Calu3 (cell line): ENCODE measurements at regions not wholly inside any gene's neighbourhood (a gene's known extent, or its start where the extent isn't known, plus 50 kb on each side); places are given as distances from the start of the nearest gene placed in this dataset.

Experiments used
- BruUV-seq: library from RNA; stranded (reverse); fragments of 400-500 nt; replicated peaks from 2 replicates; lab custom pipeline; 2021; lab: Mats Ljungman, UMichigan
- CTCF ChIA-PET: fragments of 300-600 bp; sonication (Branson Sonifier 250); formaldehyde crosslinking; loops from one replicate; lab custom pipeline; 2022; ENCODE audit warnings: antibody characterized with exemption; lab: Charles Lee
- DNase-seq: peaks from one replicate; pipeline ENCODE4 v3.0.0; 2022
- H3K27ac Mint-ChIP-seq: one replicate; pipeline ENCODE4 v1.8.0; 2022; ENCODE audit warnings: mixed read lengths; ENCODE audit not compliant: unreplicated experiment
- H3K27me3 Mint-ChIP-seq: one replicate; pipeline ENCODE4 v1.8.0; 2022; ENCODE audit warnings: mixed read lengths; ENCODE audit not compliant: unreplicated experiment
- H3K36me3 Mint-ChIP-seq: one replicate; pipeline ENCODE4 v1.8.0; 2022; ENCODE audit warnings: mild to moderate bottlenecking, moderate library complexity, mixed read lengths; ENCODE audit not compliant: insufficient read depth, unreplicated experiment
- H3K4me1 Mint-ChIP-seq: one replicate; pipeline ENCODE4 v1.8.0; 2022; ENCODE audit warnings: mild to moderate bottlenecking, low read depth, mixed read lengths; ENCODE audit not compliant: unreplicated experiment
- H3K4me3 Mint-ChIP-seq: one replicate; pipeline ENCODE4 v1.8.0; 2022; ENCODE audit warnings: mild to moderate bottlenecking, low read depth, moderate library complexity, mixed read lengths; ENCODE audit not compliant: unreplicated experiment
- H3K9me3 Mint-ChIP-seq: one replicate; pipeline ENCODE4 v1.8.0; 2022; ENCODE audit warnings: low read depth, mixed read lengths; ENCODE audit not compliant: unreplicated experiment
- intact Hi-C: fragments of 100-400 bp; cut with micrococcal nuclease; formaldehyde crosslinking; loops from one replicate; pipeline ENCODE4 v1.10.0; 2022; ENCODE audit not compliant: unreplicated experiment
- TF ChIP-seq, protein P1 (sequence below): fragments of 200-600 bp; IDR thresholded peaks from one replicate; pipeline ENCODE4 v1.8.0; 2022; ENCODE audit warnings: antibody characterized with exemption; ENCODE audit not compliant: unreplicated experiment

- Mint-ChIP-seq H3K4me1 (peaks cover 22% of the 10 kb centered on the region), H3K27ac (no peak overlapping the region), H3K9me3 (peaks cover 8% of the 10 kb centered on the region), H3K4me3 (no peak overlapping the region), H3K36me3 (peaks cover 5% of the 10 kb centered on the region), H3K27me3 (no peaks in the 10 kb centered on the region)
- CTCF ChIA-PET = no interaction called here
- TF ChIP-seq, protein P1, sequence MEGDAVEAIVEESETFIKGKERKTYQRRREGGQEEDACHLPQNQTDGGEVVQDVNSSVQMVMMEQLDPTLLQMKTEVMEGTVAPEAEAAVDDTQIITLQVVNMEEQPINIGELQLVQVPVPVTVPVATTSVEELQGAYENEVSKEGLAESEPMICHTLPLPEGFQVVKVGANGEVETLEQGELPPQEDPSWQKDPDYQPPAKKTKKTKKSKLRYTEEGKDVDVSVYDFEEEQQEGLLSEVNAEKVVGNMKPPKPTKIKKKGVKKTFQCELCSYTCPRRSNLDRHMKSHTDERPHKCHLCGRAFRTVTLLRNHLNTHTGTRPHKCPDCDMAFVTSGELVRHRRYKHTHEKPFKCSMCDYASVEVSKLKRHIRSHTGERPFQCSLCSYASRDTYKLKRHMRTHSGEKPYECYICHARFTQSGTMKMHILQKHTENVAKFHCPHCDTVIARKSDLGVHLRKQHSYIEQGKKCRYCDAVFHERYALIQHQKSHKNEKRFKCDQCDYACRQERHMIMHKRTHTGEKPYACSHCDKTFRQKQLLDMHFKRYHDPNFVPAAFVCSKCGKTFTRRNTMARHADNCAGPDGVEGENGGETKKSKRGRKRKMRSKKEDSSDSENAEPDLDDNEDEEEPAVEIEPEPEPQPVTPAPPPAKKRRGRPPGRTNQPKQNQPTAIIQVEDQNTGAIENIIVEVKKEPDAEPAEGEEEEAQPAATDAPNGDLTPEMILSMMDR = no peak
- no peak for DNase-seq
- no TSS peak for BruUV-seq
- intact Hi-C loops = loop anchor here (5.0 kb wide), 3 partner anchors 42 to 187 kb away; partner anchors contain the start of gene STC2
These were observed 101.8 kb downstream of the BOD1 start for GRCh38 chr5:173514661-173515060.

GRCh38 chr5:173513521-173513991, 102.9 kb downstream of the BOD1 start:
- peak overlapping the region; percentile 38 for H3K27ac Mint-ChIP-seq
- intact Hi-C loops = loop anchor here (2.0 to 5.0 kb wide), 4 partner anchors 41 to 186 kb away; partner anchors contain the start of gene STC2
- CTCF ChIA-PET = interaction anchor here (0.6 to 2.4 kb wide), 7 partner anchors 10 to 220 kb away, joined by 3 to 8 read pairs (median 4); no protein-coding TSS in a partner anchor
- BruUV-seq = no TSS peak
- peaks cover 8% of the 10 kb centered on the region for H3K9me3 Mint-ChIP-seq
- H3K27me3 Mint-ChIP-seq = no peaks in the 10 kb centered on the region
- peaks cover 5% of the 10 kb centered on the region for H3K36me3 Mint-ChIP-seq
- DNase-seq = no peak
- H3K4me3 Mint-ChIP-seq = no peak overlapping the region
- peaks cover 22% of the 10 kb centered on the region for H3K4me1 Mint-ChIP-seq
- TF ChIP-seq, protein P1 = no peak

DNA sequence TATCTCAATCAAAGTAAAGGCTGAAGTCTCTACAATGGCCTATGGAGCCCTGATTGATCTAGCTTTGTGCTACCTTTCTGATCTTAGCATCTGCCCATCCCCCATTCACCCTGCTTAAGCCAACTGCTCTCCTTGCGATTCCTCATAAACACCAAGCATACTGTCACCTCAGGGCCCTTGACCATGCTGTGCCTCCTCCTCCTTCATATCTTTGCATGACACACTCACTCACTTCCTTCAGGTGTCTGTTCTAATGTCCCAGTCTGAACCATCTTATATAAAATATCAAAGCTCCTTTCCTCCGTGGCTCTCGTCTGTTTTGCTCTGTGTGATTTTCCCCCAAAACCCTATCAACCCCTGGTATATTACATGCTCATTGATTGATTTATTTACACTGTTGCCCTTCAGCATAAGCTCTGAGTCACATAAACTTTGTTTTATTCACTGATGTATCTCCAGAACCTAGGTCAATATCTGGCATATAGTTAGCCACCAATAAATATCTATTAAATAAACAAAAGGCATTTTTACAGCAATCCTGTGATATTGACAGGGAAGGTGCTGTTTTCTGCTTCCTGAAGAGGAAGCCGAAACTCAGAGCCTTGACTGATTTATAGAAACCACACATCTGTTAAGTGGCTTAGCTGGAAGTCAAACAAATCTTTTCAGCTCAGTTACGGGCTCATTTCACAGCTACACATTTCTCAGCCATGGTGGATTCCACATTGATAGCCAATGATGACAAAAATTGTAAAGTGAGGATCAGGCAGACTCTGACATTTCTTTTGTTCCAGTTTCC, 103.6 kb downstream of the BOD1 start:
- H3K27ac Mint-ChIP-seq = peak overlapping the region; percentile 38
- H3K9me3 Mint-ChIP-seq = peaks cover 8% of the 10 kb centered on the region
- no peak for DNase-seq
- CTCF ChIA-PET = interaction anchor here (1.7 to 2.4 kb wide), 2 partner anchors 10 to 219 kb away, joined by 4 to 8 read pairs; no protein-coding TSS in a partner anchor
- peaks cover 5% of the 10 kb centered on the region for H3K36me3 Mint-ChIP-seq
- TF ChIP-seq, protein P1 = no peak
- no peaks in the 10 kb centered on the region for H3K27me3 Mint-ChIP-seq
- H3K4me1 Mint-ChIP-seq = peaks cover 22% of the 10 kb centered on the region
- BruUV-seq = TSS peak; percentile 19
- H3K4me3 Mint-ChIP-seq = no peak overlapping the region
- intact Hi-C loops = loop anchor here (2.0 to 5.0 kb wide), 4 partner anchors 41 to 186 kb away; partner anchors contain the start of gene STC2

GRCh38 chr5:173509060-173509459, 107.4 kb downstream of the BOD1 start:
- BruUV-seq = no TSS peak
- TF ChIP-seq, protein P1 = no peak
- no peak overlapping the region for H3K4me3 Mint-ChIP-seq
- H3K9me3 Mint-ChIP-seq = peaks cover 6% of the 10 kb centered on the region
- no peaks in the 10 kb centered on the region for H3K27me3 Mint-ChIP-seq
- intact Hi-C loops = no loop called here
- CTCF ChIA-PET = interaction anchor here (0.6 kb wide), 1 partner anchor 10 kb away, joined by 3 read pairs; no protein-coding TSS in a partner anchor
- H3K36me3 Mint-ChIP-seq = peaks cover 4% of the 10 kb centered on the region
- DNase-seq = no peak
- H3K27ac Mint-ChIP-seq = no peak overlapping the region
- H3K4me1 Mint-ChIP-seq = peaks cover 21% of the 10 kb centered on the region
